Rectal smooth muscle tissue (tissue), 1 donor: ENCODE measurements at regions not wholly inside any gene's neighbourhood (a gene's known extent, or its start where the extent isn't known, plus 50 kb on each side); places are given as distances from the start of the nearest gene placed in this dataset.
"Not testable (repeated sequence)": the region's sequence is repeated elsewhere in the genome, so short reads cannot be mapped to it uniquely, and the experiment has no call there.

Experiments used
- H3K27ac ChIP-seq: one replicate; pipeline ENCODE4 v1.7.0; 2013; ENCODE audit warnings: low read depth, low read length, inconsistent platforms
- H3K27me3 ChIP-seq: one replicate; pipeline ENCODE4 v1.7.0; 2013; ENCODE audit warnings: low read length; ENCODE audit not compliant: control insufficient read depth, insufficient read depth
- H3K36me3 ChIP-seq: one replicate; pipeline ENCODE4 v1.7.0; 2013; ENCODE audit warnings: low read length; ENCODE audit not compliant: control insufficient read depth, insufficient read depth
- H3K4me1 ChIP-seq: one replicate; pipeline ENCODE4 v1.7.0; 2013; ENCODE audit warnings: low read length; ENCODE audit not compliant: control insufficient read depth, insufficient read depth
- H3K4me3 ChIP-seq: one replicate; pipeline ENCODE4 v1.7.0; 2013; ENCODE audit warnings: low read length
- H3K9ac ChIP-seq: one replicate; pipeline ENCODE4 v1.7.0; 2013; ENCODE audit warnings: low read length

DNA sequence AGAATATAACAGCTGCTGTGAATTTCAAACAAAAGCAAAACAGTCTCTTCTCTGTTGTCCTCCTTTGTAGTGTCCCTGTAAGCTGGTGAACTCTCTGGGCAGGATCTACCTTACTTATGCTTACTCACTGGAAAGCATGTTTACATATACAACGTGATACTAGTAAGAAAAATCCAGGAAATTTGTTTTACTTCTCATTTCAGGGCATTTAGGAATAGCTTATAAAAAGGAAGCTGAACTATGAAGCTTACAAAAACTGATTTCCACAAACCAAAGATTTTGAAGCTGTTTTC, 311.0 kb downstream of the NOVA1 start:
- Histone ChIP-seq H3K9ac (no peak overlapping the region), H3K27ac (peak overlapping the region; percentile 33), H3K27me3 (no peaks in the 10 kb centered on the region), H3K4me3 (no peak overlapping the region), H3K36me3 (no peaks in the 10 kb centered on the region), H3K4me1 (peaks cover 17% of the 10 kb centered on the region)

DNA sequence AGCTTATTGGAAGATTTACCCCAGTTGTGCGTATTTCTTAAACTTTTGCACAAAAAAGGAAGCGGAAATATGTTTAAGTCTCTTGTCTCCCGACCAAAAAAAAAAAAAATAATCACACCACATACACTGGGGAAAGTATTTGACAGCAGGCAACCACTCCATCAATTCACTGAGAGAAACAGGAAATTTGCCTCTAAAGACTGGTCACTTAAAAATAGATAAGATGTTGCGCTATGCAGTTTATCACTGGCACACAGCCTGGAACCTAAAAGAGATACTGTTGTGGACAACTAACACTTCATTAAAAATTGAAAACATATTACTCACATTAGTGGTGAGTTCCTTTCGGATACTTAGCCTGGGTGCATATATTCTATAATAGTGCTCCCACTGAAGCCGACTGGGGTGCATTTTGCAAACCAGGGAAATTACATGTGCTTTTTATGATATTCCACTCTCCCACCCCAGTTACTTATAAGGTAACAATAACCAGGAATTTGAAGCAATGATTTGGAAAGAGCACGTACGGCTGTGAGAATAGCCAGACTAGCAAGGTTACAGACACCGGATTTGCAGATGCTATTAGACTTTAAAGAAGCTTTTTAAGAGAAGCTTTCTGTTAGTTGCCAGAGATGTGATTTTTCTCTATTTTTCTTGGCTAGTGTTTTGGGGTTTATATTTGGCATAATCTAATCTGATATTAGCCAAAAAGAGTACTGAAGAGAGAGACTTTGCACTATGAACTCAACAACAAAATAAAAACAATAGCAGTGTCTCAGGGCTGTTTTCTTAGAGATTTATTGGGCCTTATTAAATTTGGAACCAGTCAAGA, 311.5 kb downstream of the NOVA1 start:
- Histone ChIP-seq H3K36me3 (no peaks in the 10 kb centered on the region), H3K4me3 (peak overlapping the region; percentile 29), H3K27ac (peak overlapping the region; percentile 33), H3K27me3 (no peaks in the 10 kb centered on the region), H3K9ac (no peak overlapping the region), H3K4me1 (peaks cover 19% of the 10 kb centered on the region)

DNA sequence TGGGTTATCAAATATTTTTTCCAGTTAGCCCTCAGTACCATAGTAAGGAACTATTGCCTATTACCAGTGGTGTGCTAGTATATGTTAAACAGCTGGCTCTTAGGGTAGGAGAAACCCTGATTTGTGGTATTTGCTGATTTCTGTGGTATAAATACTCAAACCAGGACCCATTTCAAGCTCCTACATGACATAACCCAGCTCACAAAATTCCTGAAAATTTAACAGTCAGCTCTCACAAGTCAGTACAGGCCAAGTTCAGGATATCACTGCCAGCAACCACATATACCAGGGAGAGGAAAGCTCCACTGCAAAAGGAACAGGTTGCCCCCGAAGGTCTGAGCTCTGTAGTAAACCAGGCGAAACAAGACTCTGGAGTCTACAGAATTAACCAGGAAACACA, 315.3 kb downstream of the NOVA1 start:
- no peak overlapping the region for H3K4me3 ChIP-seq
- H3K36me3 ChIP-seq = no peaks in the 10 kb centered on the region
- H3K27ac ChIP-seq = no peak overlapping the region
- H3K27me3 ChIP-seq = no peaks in the 10 kb centered on the region
- H3K9ac ChIP-seq = no peak overlapping the region
- H3K4me1 ChIP-seq = peaks cover 17% of the 10 kb centered on the region

DNA sequence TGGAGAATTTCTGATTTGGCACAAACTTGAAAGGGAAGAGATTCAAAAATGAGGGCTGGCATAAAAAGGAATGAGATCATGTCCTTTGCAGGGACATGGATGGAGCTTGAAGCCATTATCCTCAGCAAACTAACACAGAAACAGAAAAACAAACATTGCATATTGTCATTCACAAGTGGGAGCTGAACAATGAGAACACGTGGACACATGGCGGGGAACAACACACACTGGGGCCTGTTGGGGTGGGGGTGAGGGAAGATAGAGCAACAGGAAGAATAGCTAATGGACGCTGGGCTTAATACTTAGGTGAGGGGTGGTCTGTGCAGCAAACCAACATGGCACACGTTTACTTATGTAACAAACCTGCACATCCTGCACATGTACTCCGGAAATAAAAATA, 315.8 kb downstream of the NOVA1 start:
- H3K27ac ChIP-seq, H3K36me3 ChIP-seq, H3K27me3 ChIP-seq, H3K4me3 ChIP-seq, H3K9ac ChIP-seq: not testable (repeated sequence)
- H3K4me1 ChIP-seq = peaks cover 12% of the 10 kb centered on the region

DNA sequence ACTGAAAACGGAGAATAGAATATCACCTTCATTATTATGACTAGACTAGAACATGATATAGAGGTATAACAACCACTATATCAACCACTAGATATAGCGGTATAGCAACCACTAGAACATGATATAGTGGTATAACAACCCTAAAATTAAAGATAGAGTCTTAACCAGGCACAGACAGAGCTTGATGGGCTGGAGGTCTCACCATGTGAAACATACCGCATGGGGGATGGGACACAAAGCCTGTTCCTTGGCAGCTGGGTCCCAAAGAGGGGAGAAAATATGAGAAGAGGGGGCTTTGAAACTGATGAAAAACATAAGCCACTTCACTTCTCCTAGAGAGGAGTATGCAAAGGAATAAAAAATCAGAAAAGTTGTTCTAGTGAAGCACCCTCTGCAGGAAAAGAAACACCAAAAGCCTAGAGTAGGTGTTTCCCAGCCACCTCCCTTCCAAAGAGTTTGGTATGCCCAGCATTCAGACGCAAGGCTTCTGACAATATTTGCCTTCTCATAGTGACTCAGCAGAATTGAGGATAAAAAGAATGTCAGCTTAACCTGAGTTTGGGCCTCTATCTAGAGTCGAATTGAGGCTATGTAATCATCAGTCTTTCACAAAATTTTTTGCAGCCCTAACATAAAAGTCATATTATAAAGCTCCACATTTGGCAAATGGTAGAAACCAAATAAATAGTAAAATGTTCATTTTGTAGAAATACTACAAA, 316.4 kb downstream of the NOVA1 start:
- Histone ChIP-seq H3K36me3 (no peaks in the 10 kb centered on the region), H3K27me3 (no peaks in the 10 kb centered on the region), H3K27ac (no peak overlapping the region), H3K9ac (no peak overlapping the region), H3K4me1 (peaks cover 7% of the 10 kb centered on the region), H3K4me3 (no peak overlapping the region)

DNA sequence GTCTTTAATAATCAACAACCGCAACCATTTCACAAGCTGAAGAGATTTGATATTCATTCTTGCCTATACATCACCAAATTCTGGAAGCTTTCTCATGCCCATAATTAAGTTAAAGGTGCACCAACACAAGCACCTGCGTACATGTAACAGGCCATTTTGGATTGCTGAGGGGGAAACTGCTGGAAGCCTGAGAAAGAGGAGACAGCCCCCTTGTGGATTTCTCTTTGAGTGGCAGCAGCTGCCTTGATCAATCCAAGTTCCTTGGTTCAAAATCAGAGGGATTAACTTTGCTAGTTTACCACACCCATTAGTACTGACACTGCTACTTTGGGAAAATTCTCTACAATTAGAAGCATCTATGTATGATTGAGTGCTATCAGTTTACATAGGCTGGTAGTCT, 321.1 kb downstream of the NOVA1 start:
- Histone ChIP-seq H3K27ac (no peak overlapping the region), H3K4me1 (peaks cover 3% of the 10 kb centered on the region), H3K27me3 (no peaks in the 10 kb centered on the region), H3K9ac (no peak overlapping the region), H3K36me3 (no peaks in the 10 kb centered on the region), H3K4me3 (no peak overlapping the region)

DNA sequence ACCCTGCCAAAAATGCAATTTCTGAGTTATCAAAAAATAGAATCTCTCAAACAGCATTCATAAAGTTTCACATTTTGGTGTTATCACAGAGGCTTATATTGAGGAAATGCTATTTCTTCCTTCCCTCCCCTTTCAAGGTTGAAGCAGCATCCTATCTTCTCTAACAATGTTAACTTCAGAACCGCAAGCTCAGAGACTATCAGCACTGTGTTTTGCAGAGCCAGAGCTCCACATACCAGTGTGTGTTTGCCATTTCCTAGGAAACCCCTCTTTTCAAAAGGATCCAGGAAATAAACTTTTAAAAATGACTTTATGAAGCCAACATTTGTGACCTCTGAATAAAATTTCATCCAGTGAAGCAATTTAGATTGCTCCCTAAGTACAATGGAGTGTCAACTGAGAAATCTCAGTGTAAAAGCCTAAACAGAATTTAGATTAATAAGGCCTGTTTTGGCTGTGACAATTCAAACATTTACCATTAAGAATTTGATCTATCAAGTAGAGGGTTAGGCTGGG, 332.6 kb downstream of the NOVA1 start:
- Histone ChIP-seq H3K4me1 (no peaks in the 10 kb centered on the region), H3K27ac (no peak overlapping the region), H3K27me3 (no peaks in the 10 kb centered on the region), H3K4me3 (no peak overlapping the region), H3K36me3 (no peaks in the 10 kb centered on the region), H3K9ac (no peak overlapping the region)

DNA sequence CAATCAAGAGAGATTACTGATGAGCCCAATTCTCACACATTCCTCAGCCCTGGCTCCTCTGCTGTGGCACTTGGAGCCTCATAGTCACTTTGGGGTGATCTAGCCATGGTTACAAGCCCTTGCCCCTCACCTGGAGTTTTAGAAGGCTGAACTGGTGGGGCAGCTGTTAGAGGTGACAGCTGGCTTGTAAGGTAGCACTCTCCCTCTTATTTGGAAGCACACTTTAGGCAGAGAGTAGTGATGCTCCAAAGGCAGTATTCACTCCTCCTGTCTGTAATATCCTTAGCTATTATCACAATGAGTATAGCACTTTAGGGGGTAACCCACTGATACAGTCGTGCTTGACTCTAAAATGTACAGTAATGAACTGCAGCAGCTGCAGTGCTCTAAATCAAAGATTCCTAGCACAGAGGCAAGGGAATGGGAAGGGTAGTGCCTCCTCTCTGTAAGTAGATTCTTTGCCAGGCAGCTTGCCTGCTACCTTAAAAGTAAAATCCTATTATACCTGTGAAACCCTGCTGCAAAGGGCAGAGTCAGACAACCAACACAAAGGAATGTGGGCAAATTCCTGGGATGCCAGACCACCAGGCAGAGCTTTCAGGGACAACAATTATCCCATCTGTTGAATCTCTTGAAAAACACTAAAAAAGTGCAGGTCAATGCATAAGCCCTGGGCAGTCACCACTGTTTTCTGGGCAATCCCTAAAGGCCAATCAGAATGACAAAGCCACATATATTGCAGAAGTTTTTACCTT, 336.3 kb downstream of the NOVA1 start:
- Histone ChIP-seq H3K27ac (no peak overlapping the region), H3K9ac (no peak overlapping the region), H3K36me3 (no peaks in the 10 kb centered on the region), H3K27me3 (no peaks in the 10 kb centered on the region), H3K4me3 (no peak overlapping the region), H3K4me1 (no peaks in the 10 kb centered on the region)

DNA sequence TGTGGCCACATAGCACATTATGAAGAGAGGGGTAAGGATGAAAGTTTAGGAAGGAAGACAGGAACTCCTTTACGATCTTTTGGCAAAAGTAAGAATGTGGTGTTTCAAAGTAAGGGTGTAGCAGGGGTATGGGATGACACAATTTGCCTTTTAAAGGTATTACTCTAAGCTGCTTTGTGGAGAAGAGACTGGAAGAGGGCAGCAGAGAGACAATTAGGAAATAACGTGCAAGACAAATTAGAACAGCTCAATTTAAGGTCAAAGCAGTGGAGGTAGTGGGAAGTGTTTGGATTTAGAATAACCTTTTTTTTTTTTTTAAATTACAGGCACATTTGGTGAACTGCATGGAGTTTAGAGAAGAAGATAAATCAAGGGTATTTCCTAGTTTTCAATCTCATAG, 342.6 kb downstream of the NOVA1 start:
- Histone ChIP-seq H3K27me3 (no peaks in the 10 kb centered on the region), H3K4me1 (no peaks in the 10 kb centered on the region), H3K27ac (no peak overlapping the region), H3K9ac (no peak overlapping the region), H3K4me3 (no peak overlapping the region), H3K36me3 (no peaks in the 10 kb centered on the region)

DNA sequence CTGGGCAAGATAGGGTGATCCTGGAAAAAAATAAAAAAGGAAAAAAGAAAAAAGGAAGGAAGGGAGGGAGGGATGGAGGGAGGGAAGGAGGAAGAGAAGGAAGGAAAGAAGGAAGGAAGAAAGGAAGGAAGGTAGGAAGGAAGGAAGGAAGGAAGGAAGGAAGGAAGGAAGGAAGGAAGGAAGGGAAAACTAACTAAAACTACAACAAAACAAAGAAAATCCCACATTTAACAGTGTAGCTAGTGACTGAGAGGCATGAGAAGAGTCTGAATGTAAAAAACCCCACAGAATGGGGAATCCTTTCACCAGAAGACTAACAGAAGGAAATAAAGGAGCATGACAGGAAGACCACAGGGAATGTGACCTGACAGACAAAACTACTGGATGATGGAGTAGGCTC, 345.7 kb downstream of the NOVA1 start:
- H3K27me3 ChIP-seq = no peaks in the 10 kb centered on the region

DNA sequence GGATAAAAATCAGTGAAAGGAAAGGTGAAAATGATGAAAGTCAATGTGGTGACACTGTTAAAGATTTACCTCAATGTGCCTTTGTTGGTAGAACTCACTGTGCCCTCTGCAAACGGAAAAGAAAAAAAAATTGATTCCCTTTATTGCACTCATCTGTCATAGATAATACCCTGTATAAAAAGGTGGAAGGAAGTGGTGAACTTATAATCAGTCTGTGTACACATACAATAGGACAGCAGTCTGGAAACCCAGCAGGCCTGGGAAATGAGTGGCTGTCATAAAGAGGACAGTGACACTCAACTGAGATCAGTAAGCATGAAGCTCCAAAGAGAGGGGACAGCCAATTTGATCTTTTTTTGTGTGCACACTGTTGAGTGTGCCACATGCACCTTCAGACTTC, 364.7 kb downstream of the NOVA1 start:
- H3K27me3 ChIP-seq = no peaks in the 10 kb centered on the region
- no peaks in the 10 kb centered on the region for H3K4me1 ChIP-seq
- no peak overlapping the region for H3K27ac ChIP-seq
- no peak overlapping the region for H3K9ac ChIP-seq
- H3K4me3 ChIP-seq = no peak overlapping the region
- H3K36me3 ChIP-seq = no peaks in the 10 kb centered on the region

More for the DNA sequence above, 345.7 kb downstream of the NOVA1 start:
- no peak overlapping the region for H3K4me3 ChIP-seq
- no peaks in the 10 kb centered on the region for H3K4me1 ChIP-seq
- H3K36me3 ChIP-seq = no peaks in the 10 kb centered on the region
- H3K9ac ChIP-seq = no peak overlapping the region
- H3K27ac ChIP-seq = no peak overlapping the region

DNA sequence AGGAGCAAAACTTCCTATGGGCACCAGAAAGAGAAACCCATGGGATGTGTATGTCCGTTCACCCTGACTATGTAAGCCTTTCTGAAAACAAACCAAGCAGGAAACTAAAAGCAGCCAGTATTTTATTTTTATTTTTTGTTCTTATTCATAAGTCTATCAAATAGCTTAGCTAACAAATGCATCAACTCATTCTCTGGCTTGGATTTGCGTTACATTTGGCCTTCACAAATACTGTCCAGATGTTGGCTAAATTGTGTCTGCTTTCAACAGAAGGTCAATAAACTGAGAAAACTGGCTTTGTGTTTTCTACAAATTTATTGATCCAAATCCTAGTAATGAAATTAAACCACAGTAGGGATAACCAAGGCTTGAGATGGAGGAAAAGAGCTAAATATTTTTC, 379.0 kb downstream of the NOVA1 start:
- no peaks in the 10 kb centered on the region for H3K4me1 ChIP-seq
- no peaks in the 10 kb centered on the region for H3K27me3 ChIP-seq
- no peak overlapping the region for H3K27ac ChIP-seq
- H3K9ac ChIP-seq = no peak overlapping the region
- H3K4me3 ChIP-seq = no peak overlapping the region
- no peaks in the 10 kb centered on the region for H3K36me3 ChIP-seq
